Neural progenitor cell (in vitro differentiated cells): ENCODE measurements at regions not wholly inside any gene's neighbourhood (a gene's known extent, or its start where the extent isn't known, plus 50 kb on each side); places are given as distances from the start of the nearest gene placed in this dataset.

ENCODE experiments used
- DNase-seq: peaks from one replicate; pipeline ENCODE4 v3.0.0-alpha.2; 2016; ENCODE audit warnings: low spot score
- H2AFZ ChIP-seq: fragments of 200-600 bp; sonication (generic); replicated peaks from 2 replicates; pipeline ENCODE4 v1.6.1; 2016; ENCODE audit warnings: antibody characterized with exemption
- H3F3A ChIP-seq: fragments of 200-600 bp; sonication (generic); 2 replicates; pipeline ENCODE4 v1.6.1; 2016; ENCODE audit warnings: antibody characterized with exemption, low read depth
- H3K27ac ChIP-seq: fragments of 200-600 bp; sonication (generic); 2 replicates; pipeline ENCODE4 v1.5.1; 2016; ENCODE audit warnings: mild to moderate bottlenecking
- H3K27me3 ChIP-seq: fragments of 200-600 bp; sonication (generic); 2 replicates; pipeline ENCODE4 v1.6.1; 2016; ENCODE audit warnings: mild to moderate bottlenecking, moderate library complexity
- H3K36me3 ChIP-seq: fragments of 200-600 bp; sonication (generic); 2 replicates; pipeline ENCODE4 v1.5.1; 2016
- H3K4me1 ChIP-seq: fragments of 200-600 bp; sonication (generic); 2 replicates; pipeline ENCODE4 v1.6.1; 2016; ENCODE audit warnings: mixed run types
- H3K4me2 ChIP-seq: fragments of 200-600 bp; sonication (generic); 2 replicates; pipeline ENCODE4 v1.6.1; 2016
- H3K4me3 ChIP-seq: fragments of 200-600 bp; sonication (generic); 2 replicates; pipeline ENCODE4 v1.5.1; 2016
- H3K79me2 ChIP-seq: fragments of 200-600 bp; sonication (generic); 2 replicates; pipeline ENCODE4 v1.6.1; 2016; ENCODE audit warnings: low read depth
- H3K9ac ChIP-seq: fragments of 200-600 bp; sonication (generic); 2 replicates; pipeline ENCODE4 v1.6.1; 2016
- H3K9me3 ChIP-seq: fragments of 200-600 bp; sonication (generic); 2 replicates; pipeline ENCODE4 v1.5.1; 2016; ENCODE audit warnings: low read depth
- H4K20me1 ChIP-seq: fragments of 200-600 bp; sonication (generic); 2 replicates; pipeline ENCODE4 v1.6.1; 2016; ENCODE audit warnings: low read depth
- H3K27ac Mint-ChIP-seq: 3 replicates; pipeline ENCODE4 v1.8.0; 2021; ENCODE audit warnings: mixed read lengths
- H3K27me3 Mint-ChIP-seq: 2 replicates; pipeline ENCODE4 v1.8.0; 2022; ENCODE audit warnings: low read depth, mild to moderate bottlenecking, inconsistent platforms, moderate library complexity, mixed read lengths; ENCODE audit not compliant: insufficient read depth
- H3K36me3 Mint-ChIP-seq: 3 replicates; pipeline ENCODE4 v1.8.0; 2021; ENCODE audit warnings: mixed read lengths
- H3K4me1 Mint-ChIP-seq: 3 replicates; pipeline ENCODE4 v1.8.0; 2021; ENCODE audit warnings: mixed read lengths
- H3K4me3 Mint-ChIP-seq: 3 replicates; pipeline ENCODE4 v1.8.0; 2021; ENCODE audit warnings: mild to moderate bottlenecking, moderate library complexity, mixed read lengths
- H3K9me3 Mint-ChIP-seq: 3 replicates; pipeline ENCODE4 v1.8.0; 2020; ENCODE audit warnings: mixed read lengths
- EZH2 ChIP-seq: fragments of 200-600 bp; sonication (generic); IDR thresholded peaks from 2 replicates; pipeline ENCODE4 v1.6.1; 2017; ENCODE audit warnings: antibody characterized with exemption, mild to moderate bottlenecking, moderate library complexity
- EZH2phosphoT487 ChIP-seq: fragments of 200-600 bp; sonication (generic); IDR thresholded peaks from 2 replicates; pipeline ENCODE4 v1.6.1; 2017; ENCODE audit warnings: antibody characterized with exemption
- TF ChIP-seq, protein P1 (sequence below): fragments of 200-600 bp; sonication (generic); IDR thresholded peaks from 2 replicates; pipeline ENCODE4 v1.5.1; 2017; ENCODE audit warnings: antibody characterized with exemption, mild to moderate bottlenecking

DNA sequence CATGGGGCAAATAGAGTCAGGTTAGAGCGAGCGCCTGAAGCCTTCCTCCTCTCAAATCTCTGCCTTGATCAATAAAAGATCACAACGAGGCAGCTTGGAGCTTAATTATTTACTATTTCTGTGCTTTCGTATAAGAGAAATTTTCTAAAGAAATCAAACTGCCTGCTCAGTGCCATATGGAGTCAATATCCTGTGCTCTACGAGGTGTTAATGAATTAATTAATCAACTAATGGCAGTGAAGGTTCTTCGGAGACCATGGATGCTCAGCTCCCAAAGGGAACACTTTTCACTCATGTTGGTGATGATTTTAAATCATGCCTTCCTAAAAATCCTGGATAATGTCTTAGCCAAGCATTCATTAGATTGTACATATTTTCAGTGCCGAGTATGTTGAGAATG lies 153.5 kb upstream of the PPP2R3A start:
- Histone ChIP-seq H3K4me1 (peaks cover 18% of the 10 kb centered on the region), H3F3A (peaks cover 13% of the 10 kb centered on the region), H4K20me1 (no peaks in the 10 kb centered on the region), H3K9me3 (no peaks in the 10 kb centered on the region), H3K4me3 (no peak overlapping the region), H2AFZ (no peak overlapping the region), H3K27ac (no peak overlapping the region), H3K9ac (no peak overlapping the region), H3K27me3 (no peaks in the 10 kb centered on the region), H3K4me2 (no peak overlapping the region), H3K36me3 (no peaks in the 10 kb centered on the region), H3K79me2 (no peaks in the 10 kb centered on the region)
- Mint-ChIP-seq H3K9me3 (peaks cover 2% of the 10 kb centered on the region), H3K4me1 (peaks cover 26% of the 10 kb centered on the region), H3K4me3 (no peak overlapping the region), H3K27me3 (peaks cover 2% of the 10 kb centered on the region), H3K27ac (no peak overlapping the region), H3K36me3 (no peaks in the 10 kb centered on the region)
- no peak for DNase-seq
- TF ChIP-seq EZH2 (no peak), EZH2phosphoT487 (no peak)
- TF ChIP-seq, protein P1, sequence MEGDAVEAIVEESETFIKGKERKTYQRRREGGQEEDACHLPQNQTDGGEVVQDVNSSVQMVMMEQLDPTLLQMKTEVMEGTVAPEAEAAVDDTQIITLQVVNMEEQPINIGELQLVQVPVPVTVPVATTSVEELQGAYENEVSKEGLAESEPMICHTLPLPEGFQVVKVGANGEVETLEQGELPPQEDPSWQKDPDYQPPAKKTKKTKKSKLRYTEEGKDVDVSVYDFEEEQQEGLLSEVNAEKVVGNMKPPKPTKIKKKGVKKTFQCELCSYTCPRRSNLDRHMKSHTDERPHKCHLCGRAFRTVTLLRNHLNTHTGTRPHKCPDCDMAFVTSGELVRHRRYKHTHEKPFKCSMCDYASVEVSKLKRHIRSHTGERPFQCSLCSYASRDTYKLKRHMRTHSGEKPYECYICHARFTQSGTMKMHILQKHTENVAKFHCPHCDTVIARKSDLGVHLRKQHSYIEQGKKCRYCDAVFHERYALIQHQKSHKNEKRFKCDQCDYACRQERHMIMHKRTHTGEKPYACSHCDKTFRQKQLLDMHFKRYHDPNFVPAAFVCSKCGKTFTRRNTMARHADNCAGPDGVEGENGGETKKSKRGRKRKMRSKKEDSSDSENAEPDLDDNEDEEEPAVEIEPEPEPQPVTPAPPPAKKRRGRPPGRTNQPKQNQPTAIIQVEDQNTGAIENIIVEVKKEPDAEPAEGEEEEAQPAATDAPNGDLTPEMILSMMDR, result no peak

DNA sequence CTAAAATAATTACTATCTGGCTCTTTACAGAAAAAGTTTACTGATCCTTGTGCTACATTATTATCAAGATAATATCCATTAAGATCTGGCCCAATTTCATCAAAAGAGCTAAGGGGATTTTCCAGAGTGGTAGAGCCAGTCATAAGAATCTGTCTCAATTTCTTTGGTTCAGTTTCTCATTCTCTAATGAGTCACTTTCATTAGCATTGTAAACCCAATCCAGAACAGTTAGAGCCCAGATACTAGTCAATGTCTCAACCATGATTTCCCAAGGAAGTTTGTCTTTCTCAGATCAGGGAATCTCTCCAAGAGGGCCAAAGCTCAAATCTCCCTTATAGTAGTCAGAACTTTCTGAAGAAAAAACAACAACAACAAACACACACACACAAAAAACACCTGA lies 131.1 kb upstream of the PPP2R3A start:
- H4K20me1 ChIP-seq, result no peaks in the 10 kb centered on the region
- Mint-ChIP-seq H3K4me3 (no peak overlapping the region), H3K36me3 (no peaks in the 10 kb centered on the region), H3K4me1 (peaks cover 7% of the 10 kb centered on the region), H3K27ac (no peak overlapping the region), H3K27me3 (peaks cover 9% of the 10 kb centered on the region), H3K9me3 (peaks cover 2% of the 10 kb centered on the region)
- peaks cover 12% of the 10 kb centered on the region for H3K4me1 ChIP-seq
- TF ChIP-seq EZH2phosphoT487 (no peak), EZH2 (no peak)
- TF ChIP-seq, protein P1, result no peak
- no peak overlapping the region for H3K4me2 ChIP-seq
- H3F3A ChIP-seq, result no peaks in the 10 kb centered on the region
- no peak overlapping the region for H2AFZ ChIP-seq
- H3K9me3 ChIP-seq, result no peaks in the 10 kb centered on the region
- H3K79me2 ChIP-seq, result no peaks in the 10 kb centered on the region
- H3K27me3 ChIP-seq, result no peaks in the 10 kb centered on the region
- no peaks in the 10 kb centered on the region for H3K36me3 ChIP-seq
- no peak for DNase-seq
- H3K4me3 ChIP-seq, result no peak overlapping the region
- no peak overlapping the region for H3K9ac ChIP-seq
- no peak overlapping the region for H3K27ac ChIP-seq

DNA sequence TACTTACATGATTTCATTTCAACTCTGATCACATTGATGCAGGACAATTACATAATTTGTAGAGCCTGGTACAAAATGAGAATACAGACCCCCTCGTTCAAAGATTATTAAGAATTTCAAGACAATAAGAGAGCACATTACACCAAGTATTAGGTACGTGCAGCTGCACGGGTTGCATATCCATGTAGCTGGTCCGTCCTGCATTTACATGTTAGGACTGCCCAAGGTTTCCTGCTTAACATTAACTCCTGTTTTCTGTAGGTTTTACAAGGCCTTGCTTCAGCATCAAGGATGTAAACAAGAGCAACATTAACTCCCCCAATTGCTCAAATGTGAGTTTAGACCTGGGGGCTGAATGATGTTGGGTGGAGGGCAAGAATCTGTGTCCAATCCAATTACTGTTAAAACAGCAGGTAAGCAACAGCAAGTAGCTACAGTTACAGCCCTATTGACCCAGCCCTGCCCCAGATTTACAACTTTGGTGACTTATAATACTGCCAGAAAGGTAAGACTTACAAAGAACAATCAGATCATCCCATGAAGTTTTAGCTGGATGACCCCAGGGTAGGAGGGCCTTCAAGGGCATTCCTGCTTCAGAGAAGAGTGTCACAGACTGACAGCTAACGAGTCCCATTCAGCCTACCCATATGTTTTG lies 127.4 kb upstream of the PPP2R3A start:
- Mint-ChIP-seq H3K27ac (no peak overlapping the region), H3K4me3 (no peak overlapping the region), H3K27me3 (peaks cover 9% of the 10 kb centered on the region), H3K9me3 (no peaks in the 10 kb centered on the region), H3K4me1 (peaks cover 7% of the 10 kb centered on the region), H3K36me3 (no peaks in the 10 kb centered on the region)
- Histone ChIP-seq H4K20me1 (no peaks in the 10 kb centered on the region), H3K36me3 (no peaks in the 10 kb centered on the region), H3K79me2 (no peaks in the 10 kb centered on the region), H3F3A (no peaks in the 10 kb centered on the region), H3K9ac (no peak overlapping the region), H3K9me3 (no peaks in the 10 kb centered on the region), H3K4me2 (no peak overlapping the region), H3K27me3 (no peaks in the 10 kb centered on the region), H3K27ac (no peak overlapping the region), H2AFZ (no peak overlapping the region), H3K4me1 (peaks cover 12% of the 10 kb centered on the region), H3K4me3 (no peak overlapping the region)
- TF ChIP-seq EZH2 (no peak), EZH2phosphoT487 (no peak)
- TF ChIP-seq, protein P1, result no peak
- DNase-seq, result no peak
